Stimulated activated naive CD8-positive, alpha-beta T cell treated with anti-CD3 and anti-CD28 coated beads, Interleukin-15, Interleukin-2, amounts not matched to agents 100 U/mL and 50 U/mL, for 24 hours (primary cell): ENCODE measurements at regions not wholly inside any gene's neighbourhood (a gene's known extent, or its start where the extent isn't known, plus 50 kb on each side); places are given as distances from the start of the nearest gene placed in this dataset.
"Not testable (repeated sequence)": the region's sequence is repeated elsewhere in the genome, so short reads cannot be mapped to it uniquely, and the experiment has no call there.

ENCODE experiments used
- ATAC-seq: fragments of 150-1000 bp; cut with Tn5 transposase; one replicate; pipeline ENCODE4 v1.10.0; 2021
- DNase-seq: peaks from one replicate; pipeline ENCODE4 v3.0.0; 2021

DNA sequence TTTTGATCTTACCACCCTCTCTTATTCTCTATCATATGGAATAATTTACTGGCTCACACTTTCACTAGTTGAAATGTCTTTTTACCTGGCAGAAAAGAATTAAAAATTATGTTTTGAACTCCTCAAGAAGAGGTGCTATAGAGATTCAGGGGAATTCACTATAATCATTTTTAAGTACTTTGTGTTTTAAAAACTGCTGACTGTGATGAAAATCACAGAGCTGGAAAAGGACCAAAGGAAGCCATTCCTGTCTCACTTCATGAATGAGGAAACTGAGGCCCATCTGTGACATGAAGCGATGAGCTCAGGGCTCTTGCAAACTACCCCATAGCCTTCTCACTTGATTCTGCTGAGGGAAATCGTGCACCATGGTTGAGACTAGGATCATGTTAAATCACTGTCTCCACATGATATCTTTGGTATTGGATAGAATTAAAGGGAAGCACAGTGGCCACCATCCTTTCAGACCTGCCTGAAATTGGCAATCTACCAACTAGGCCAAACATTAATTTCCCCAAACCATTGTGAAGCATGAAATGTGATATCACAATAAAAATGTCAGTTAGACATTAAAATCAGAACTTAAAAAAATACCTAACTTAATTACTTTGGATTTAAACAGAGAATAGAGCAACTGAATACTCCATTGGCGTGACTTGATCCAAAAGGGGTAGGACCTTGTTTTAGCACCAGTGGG is 141.0 kb downstream of the FZD1 start:
- ATAC-seq (no peak), DNase-seq (no peak)

DNA sequence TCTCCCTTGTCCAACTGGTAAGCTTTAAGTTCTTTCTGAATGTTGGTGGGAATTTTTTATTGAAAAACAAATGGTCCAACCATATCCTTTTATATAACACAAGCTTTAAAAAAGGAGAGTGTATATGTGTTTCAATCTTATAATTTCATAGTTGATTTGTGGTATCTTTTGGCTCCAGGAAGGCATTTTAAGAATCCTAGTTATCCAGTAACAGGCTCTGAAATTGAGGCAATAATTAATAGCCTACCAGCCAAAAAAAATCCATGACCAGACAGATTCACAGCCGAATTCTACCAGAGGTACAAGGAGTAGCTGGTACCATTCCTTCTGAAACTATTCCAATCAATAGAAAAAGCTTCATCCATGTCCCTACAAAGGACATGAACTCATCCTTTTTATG is 141.6 kb downstream of the FZD1 start:
- not testable (repeated sequence) for ATAC-seq, DNase-seq

DNA sequence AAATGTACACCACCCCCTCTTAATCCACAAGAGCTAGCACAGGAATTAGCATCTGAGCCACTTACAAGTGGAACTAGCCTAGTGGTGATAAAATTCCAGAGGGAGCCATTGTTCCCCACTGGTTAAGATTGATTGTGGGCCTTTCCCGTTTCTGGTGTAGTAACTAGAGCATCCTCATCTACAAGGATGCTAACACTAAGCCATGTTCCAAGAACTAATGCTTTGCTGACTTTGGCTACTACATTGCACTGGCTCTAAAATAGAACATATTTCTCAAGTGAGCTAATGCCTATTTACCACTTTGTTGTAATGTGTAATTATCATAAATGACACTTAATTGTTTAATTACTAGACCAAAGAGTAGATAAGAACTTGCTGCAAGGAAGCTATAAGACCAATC is 143.7 kb downstream of the FZD1 start:
- ATAC-seq (no peak), DNase-seq (no peak)

DNA sequence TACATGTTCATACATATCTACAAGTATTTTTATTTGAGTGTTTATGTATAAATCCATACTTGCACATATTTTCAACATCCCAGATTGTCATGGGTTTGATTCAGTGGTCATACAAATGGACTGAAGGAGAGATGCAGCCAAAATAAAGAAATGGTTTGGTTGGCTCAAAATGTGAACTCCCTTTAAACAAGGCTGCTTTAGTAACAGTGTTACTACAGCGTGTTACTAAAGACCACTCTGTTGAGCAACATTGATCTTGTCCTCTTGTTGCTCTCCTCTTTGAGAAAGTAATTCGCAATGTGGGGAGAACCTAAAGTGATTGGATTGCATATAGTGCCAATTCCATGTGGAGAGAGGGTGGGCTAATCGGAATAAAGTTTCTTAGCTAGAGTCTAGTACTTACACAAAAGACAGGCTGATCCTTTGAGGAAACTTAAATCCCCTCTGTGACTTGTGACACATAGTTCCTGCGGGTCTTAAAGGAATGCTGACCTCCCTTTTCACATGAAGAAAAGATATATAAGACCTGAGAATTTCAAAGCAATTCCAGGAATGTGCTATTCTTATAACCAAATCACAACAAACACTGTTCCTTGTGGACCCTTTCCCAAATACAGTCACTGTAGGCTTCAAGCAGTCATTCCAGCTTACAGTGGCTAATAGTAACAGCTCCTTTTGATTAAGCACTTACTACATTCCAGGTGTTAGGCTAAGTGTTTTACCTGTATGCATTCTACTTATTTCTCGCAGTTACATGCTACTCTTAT is 144.3 kb downstream of the FZD1 start:
- DNase-seq (no peak), ATAC-seq (no peak)

DNA sequence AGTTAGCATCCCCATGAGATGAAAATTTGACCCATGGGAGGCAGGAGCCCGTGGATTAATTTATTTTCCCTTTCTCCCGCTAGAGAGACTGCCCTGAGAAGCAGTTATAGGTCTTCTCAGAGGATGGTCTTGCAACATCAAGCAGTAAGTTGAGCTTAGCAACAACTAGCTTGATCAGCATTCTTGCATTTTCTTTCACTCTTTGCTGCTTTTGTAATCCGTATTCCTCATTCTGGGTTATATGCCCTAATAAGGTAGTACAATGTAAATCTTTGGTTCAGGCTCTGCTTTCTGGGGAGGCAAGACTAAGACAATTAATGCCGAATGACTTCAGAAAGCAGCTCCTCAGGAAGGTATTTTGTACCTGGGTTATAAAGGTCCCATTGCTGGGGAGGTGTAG is 146.8 kb downstream of the FZD1 start:
- ATAC-seq (no peak), DNase-seq (no peak)

GRCh38 chr7:91412298-91412697 is 148.1 kb downstream of the FZD1 start:
- DNase-seq, result no peak
- ATAC-seq, result no peak

GRCh38 chr7:91414734-91415133 is 150.5 kb downstream of the FZD1 start:
- no peak for DNase-seq
- ATAC-seq, result no peak

- no peak for DNase-seq
- ATAC-seq, result no peak
Measured at GRCh38 chr7:91416155-91416865, 152.1 kb downstream of the FZD1 start.

DNA sequence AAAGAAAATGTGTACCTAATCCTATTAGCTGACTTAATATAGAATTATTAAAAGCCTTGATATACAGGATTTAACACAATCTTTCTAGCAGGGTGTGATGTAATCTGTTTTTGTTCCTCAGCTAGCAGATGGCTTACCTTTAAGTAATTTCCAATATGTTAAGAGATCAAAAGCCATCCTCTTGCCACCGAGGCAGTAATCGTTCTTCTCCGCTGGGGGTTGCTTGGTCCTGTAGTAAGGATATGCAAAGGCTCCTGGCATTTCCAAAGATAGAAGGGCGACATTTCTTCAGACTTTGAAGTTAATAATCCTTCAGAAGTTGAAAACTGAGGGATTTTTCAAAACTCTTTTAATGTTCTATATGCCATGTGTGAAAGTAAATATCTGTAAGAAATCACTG is 156.4 kb downstream of the FZD1 start:
- no peak for ATAC-seq
- DNase-seq, result no peak

DNA sequence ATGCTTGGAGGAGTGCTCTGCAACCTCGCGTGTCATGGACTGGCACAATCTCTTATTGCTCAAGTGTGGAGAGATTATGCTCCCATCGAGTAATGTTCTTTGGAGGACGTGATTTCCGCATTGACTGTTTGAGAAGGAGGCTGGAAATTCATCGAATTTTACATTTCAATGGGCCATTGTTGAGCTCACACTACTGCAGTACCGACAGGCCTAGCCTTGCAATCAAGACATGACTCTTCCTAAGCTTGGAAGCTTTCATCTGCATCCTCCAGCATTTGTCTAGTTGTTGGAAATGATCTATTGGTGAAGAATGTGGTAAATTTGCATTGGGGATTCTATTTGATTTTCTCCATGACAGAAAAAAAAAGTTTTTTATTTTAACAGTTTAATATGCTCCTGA is 156.8 kb downstream of the FZD1 start:
- no peak for DNase-seq
- no peak for ATAC-seq

DNA sequence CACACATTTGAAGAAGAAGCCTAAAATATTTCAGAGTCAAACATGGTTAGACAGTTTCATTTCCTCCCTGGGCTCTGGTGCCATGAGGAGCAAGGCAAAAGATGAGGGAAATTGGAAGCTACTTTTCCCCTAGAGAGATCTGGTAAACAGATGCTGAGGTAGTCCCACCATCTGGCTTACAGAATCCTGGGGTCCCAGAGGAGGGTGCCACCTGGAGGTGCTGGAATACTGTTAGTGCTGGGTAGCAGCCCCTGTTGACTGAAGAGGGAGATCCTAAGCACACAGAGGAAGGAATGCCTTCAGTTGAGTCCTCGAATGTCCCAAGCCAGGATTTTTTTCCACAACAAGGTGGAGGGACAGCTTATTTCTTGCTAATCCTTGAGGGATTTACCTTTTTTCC is 160.1 kb downstream of the FZD1 start:
- DNase-seq, result no peak
- ATAC-seq, result no peak

GRCh38 chr7:91425149-91425548 is 160.9 kb downstream of the FZD1 start:
- no peak for ATAC-seq
- no peak for DNase-seq

DNA sequence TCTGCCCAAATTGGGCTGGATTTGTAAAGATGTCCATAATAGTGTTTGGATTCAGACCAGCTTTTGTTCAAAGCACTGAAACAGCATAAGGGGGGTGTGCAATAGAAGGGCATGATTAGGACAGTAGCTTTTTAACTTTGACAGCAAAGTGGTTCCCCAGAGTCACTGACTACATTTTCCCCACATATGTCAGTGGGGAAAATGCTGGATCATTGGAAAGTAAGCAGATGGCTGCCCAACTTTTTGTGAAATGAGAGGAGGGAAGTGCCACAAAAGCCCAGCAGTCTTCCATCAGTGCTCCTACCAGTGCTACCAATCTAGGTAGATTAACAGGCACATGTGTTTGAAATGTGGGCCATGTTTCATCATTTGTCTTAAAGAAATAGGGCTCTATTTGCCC is 162.8 kb downstream of the FZD1 start:
- DNase-seq, result no peak
- no peak for ATAC-seq

DNA sequence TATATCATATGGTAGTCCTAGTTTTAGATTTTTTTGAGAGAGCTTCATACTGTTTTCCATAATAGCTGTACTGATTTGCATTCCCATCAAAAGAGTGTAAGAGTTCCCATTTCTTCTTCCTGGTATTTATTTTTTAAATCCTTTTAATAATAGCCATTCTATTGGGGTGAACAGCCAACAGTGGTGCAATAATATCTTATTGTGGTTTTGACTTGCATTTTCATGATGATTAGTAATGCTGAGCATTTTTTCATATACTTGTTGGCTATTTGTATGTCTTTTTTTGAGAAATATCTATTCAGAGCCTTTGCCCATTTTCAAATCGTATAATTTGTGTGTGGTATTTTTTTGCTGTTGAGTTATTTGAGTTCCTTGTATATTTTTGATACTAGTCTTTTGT is 167.4 kb downstream of the FZD1 start:
- ATAC-seq, result no peak
- no peak for DNase-seq

DNA sequence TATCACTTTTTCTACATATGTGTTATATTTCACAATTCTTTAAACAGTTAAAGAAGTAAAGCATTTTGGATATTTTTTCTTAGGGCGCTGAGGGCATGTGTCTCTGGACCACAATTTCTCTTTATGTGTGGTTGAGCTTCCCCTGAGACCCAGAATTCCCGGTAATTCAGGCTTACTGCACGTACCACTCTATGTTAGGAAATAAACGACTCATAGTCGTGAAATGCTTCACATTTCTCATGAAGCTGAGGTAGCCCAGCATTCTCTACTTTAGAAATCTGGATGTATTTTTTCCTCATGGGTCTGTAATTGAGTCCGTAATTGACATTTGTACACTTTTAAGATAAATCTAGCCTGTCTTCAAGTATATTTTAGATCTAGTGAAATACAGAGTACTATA is 170.6 kb downstream of the FZD1 start:
- ATAC-seq (no peak), DNase-seq (no peak)

GRCh38 chr7:91435381-91436059 is 171.3 kb downstream of the FZD1 start:
- no peak for ATAC-seq
- no peak for DNase-seq

- ATAC-seq, result no peak
- no peak for DNase-seq
Measured at GRCh38 chr7:91436655-91437054, 172.4 kb downstream of the FZD1 start.

GRCh38 chr7:91440198-91440597 is 176.0 kb downstream of the FZD1 start:
- not testable (repeated sequence) for ATAC-seq, DNase-seq

GRCh38 chr7:91443862-91444261 is 179.6 kb downstream of the FZD1 start:
- ATAC-seq (no peak), DNase-seq (no peak)

DNA sequence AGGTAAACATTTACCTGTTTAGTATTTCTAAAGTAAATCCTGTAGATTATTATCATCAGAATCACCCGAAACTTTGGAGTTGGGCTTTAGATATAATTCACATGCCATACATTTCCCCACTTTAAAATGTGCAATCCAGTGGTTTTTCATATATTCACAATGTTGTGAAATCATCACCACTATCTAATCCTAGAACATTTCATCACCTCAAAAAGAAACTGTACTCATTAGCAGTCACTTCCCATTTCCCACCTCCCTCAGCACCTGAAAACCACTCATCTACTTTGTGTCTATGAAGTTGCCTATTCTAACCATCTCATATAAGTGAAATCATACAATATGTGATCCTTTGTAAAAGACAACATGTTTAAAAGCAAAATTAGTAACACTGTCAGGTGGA is 182.6 kb downstream of the FZD1 start:
- DNase-seq (no peak), ATAC-seq (no peak)

DNA sequence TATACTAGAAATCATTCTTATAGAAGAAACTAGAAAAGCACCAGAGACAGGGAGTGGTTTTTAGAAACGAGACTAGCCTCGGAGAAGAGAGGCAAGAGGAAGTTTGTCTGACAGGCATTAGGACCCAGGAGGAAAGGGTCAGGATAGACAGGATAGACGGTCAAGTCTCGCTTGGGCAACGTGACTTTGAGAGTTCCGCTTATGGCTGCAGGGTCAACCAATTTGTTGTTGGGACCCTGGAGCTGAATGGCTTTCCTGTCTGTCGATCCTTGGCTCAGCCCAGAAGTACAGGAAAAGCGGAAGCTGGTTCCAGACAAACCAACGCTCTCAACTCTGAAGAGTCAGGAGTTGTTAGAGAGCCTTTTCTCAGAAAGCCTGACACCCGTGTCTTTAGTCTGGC is 191.2 kb downstream of the FZD1 start:
- DNase-seq (no peak), ATAC-seq (no peak)

GRCh38 chr7:91457208-91457607 is 193.0 kb downstream of the FZD1 start:
- DNase-seq, result no peak
- ATAC-seq, result no peak

DNA sequence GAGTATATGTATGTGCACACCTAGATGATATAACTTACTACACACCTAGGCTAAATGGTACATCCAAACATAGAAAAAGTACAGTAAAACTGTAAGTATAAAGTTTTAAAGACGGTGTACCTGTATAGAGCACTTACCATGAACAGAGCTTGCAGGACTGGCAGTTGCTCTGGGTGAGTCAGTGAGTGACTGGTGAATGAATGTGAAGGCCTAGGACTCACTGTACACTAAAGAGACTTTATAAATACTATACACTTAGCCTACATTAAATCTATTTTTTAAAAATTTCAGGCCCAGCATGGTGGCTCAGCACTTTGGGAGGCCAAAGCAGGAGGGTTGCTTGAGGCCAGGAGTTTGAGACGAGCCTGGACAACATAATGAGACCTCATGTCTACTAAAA is 195.3 kb downstream of the FZD1 start:
- DNase-seq (no peak), ATAC-seq (no peak)
